GM12878 (cell line): ENCODE measurements at regions not wholly inside any gene's neighbourhood (a gene's known extent, or its start where the extent isn't known, plus 50 kb on each side); places are given as distances from the start of the nearest gene placed in this dataset.

ENCODE experiments used
- CBX3 ChIP-seq: fragments of 200-600 bp; sonication (generic); IDR thresholded peaks from 2 replicates; pipeline ENCODE4 v1.6.1; 2016; ENCODE audit warnings: low read depth, borderline replicate concordance
- CTCF ChIP-seq, 3 experiments: IDR thresholded peaks in 2 of 3; conservative IDR thresholded peaks in 1 of 3; 2 replicates each; pipeline ENCODE4 v1.5.1; 2011; ENCODE audit warnings: low read depth in 3 of 3, low read length in 3 of 3, mild to moderate bottlenecking in 3 of 3, control low read depth in 2 of 3, moderate library complexity in 2 of 3, inconsistent platforms in 1 of 3, mixed read lengths in 1 of 3; ENCODE audit not compliant: control insufficient read depth in 2 of 3, insufficient read depth in 1 of 3; ENCODE audit errors: extremely low read depth in 1 of 3
- GABPA ChIP-seq: IDR thresholded peaks from 2 replicates; pipeline ENCODE4 v1.6.1; 2014; ENCODE audit warnings: antibody characterized with exemption, low read depth, mild to moderate bottlenecking, inconsistent platforms
- HDAC2 ChIP-seq: fragments of 200-600 bp; sonication (generic); IDR thresholded peaks from 2 replicates; pipeline ENCODE4 v1.6.1; 2017
- MXI1 ChIP-seq: fragments of 150-350 bp; IDR thresholded peaks from 2 replicates; pipeline ENCODE4 v1.6.1; 2011; ENCODE audit warnings: low read depth, mild to moderate bottlenecking, inconsistent platforms, low read length, improper control_type of control experiment
- NFIC ChIP-seq: IDR thresholded peaks from 2 replicates; pipeline ENCODE4 v1.6.1; 2012; ENCODE audit warnings: low read depth, mild to moderate bottlenecking, inconsistent platforms, low read length, moderate library complexity
- POLR2AphosphoS2 ChIP-seq: IDR thresholded peaks from 2 replicates; pipeline ENCODE4 v1.6.1; 2011; ENCODE audit warnings: low read depth, mild to moderate bottlenecking, low read length, improper control_type of control experiment, moderate library complexity
- RBBP5 ChIP-seq: fragments of 200-600 bp; sonication (generic); conservative IDR thresholded peaks from 2 replicates; pipeline ENCODE4 v1.6.1; 2016
- TAF1 ChIP-seq: IDR thresholded peaks from 2 replicates; pipeline ENCODE4 v1.6.1; 2011; ENCODE audit warnings: mild to moderate bottlenecking, low read depth, low read length, borderline replicate concordance
- YY1 ChIP-seq: IDR thresholded peaks from 2 replicates; pipeline ENCODE4 v1.6.1; 2011; ENCODE audit warnings: low read depth, mild to moderate bottlenecking, low read length

- TF ChIP-seq CTCF (IDR thresholded peaks at IDR 0.05 in 2 of 3, conservative IDR thresholded peaks at IDR 0.05 in 1 of 3; ENCODE audit: control insufficient read depth in 2 of 3, extremely low read depth in 1 of 3, insufficient read depth in 1 of 3, low read depth in 3 of 3, low read length in 3 of 3) (no peak), CBX3 (no peak), RBBP5 (no peak), GABPA (no peak), NFIC (no peak), HDAC2 (no peak), POLR2AphosphoS2 (no peak), MXI1 (no peak), YY1 (no peak), TAF1 (no peak)
Observed at GRCh38 chr15:35173444-35174118, 88.5 kb upstream of the NANOGP8 start.
